GM23248 (cell line): ENCODE measurements at regions not wholly inside any gene's neighbourhood (a gene's known extent, or its start where the extent isn't known, plus 50 kb on each side); places are given as distances from the start of the nearest gene placed in this dataset.

Source experiments
- EZH2 ChIP-seq: fragments of 200-600 bp; sonication (generic); IDR thresholded peaks from 2 replicates; pipeline ENCODE4 v1.6.1; 2018; ENCODE audit warnings: antibody characterized with exemption, mild to moderate bottlenecking; ENCODE audit not compliant: insufficient read depth, poor library complexity, severe bottlenecking
- EZH2phosphoT487 ChIP-seq: fragments of 200-600 bp; sonication (generic); IDR thresholded peaks from 2 replicates; pipeline ENCODE4 v1.6.1; 2018; ENCODE audit warnings: antibody characterized with exemption, moderate library complexity, mild to moderate bottlenecking, low read depth; ENCODE audit not compliant: insufficient read depth

GRCh38 chr5:110878115-110878514 is 139.3 kb downstream of the SLC25A46 start:
- TF ChIP-seq EZH2 = no peak
- TF ChIP-seq EZH2phosphoT487 = no peak
